Endothelial cell of umbilical vein (primary cell): ENCODE measurements at regions not wholly inside any gene's neighbourhood (a gene's known extent, or its start where the extent isn't known, plus 50 kb on each side); places are given as distances from the start of the nearest gene placed in this dataset.

Experiments
- BruUV-seq: library from RNA; stranded (reverse); fragments of 400-500 nt; replicated peaks from 2 replicates; lab custom pipeline; 2021; lab: Mats Ljungman, UMichigan
- CTCF ChIA-PET: fragments of 300-600, 350-600 bp; sonication (Branson Sonifier 250); formaldehyde crosslinking; loops from one replicate; lab custom pipeline; 2021; ENCODE audit warnings: antibody characterized with exemption, inconsistent platforms; lab: Charles Lee
- POLR2A ChIA-PET: fragments of 300-600, 350-600 bp; sonication (Branson Sonifier 250); formaldehyde crosslinking; loops from one replicate; lab custom pipeline; 2021; ENCODE audit warnings: antibody characterized with exemption, inconsistent platforms; lab: Charles Lee
- DNase-seq: peaks from one replicate; pipeline ENCODE4 v3.0.0-alpha.2; 2011; ENCODE audit warnings: low read depth, low spot score
- FAIRE-seq: peaks from 2 replicates; lab custom pipeline; 2011; peaks lifted over from hg19 to GRCh38; lab: Jason Lieb, UNC
- H2AFZ ChIP-seq: 2 replicates; pipeline ENCODE4 v1.6.0; 2012; ENCODE audit warnings: low read depth, low read length, control low read depth, inconsistent platforms
- H3K27ac ChIP-seq: 2 replicates; pipeline ENCODE4 v1.5.1; 2011; ENCODE audit warnings: low read depth, mild to moderate bottlenecking, control low read depth, low read length, moderate library complexity; ENCODE audit not compliant: insufficient read depth
- H3K27me3 ChIP-seq, 2 experiments: 2 replicates each; pipeline versions ENCODE4 v1.6.0 to v1.6.1; 2011; ENCODE audit warnings: low read length in 2 of 2, mixed read lengths in 1 of 2; ENCODE audit not compliant: control insufficient read depth in 2 of 2, insufficient read depth in 2 of 2
- H3K36me3 ChIP-seq, 2 experiments: 2 replicates in 1 of 2; 3 replicates in 1 of 2; pipeline ENCODE4 v1.5.1; 2011; ENCODE audit warnings: low read length in 2 of 2, mild to moderate bottlenecking in 1 of 2, moderate library complexity in 1 of 2; ENCODE audit not compliant: control insufficient read depth in 2 of 2, insufficient read depth in 2 of 2; ENCODE audit errors: extremely low read depth in 1 of 2
- H3K4me1 ChIP-seq: 3 replicates; pipeline ENCODE4 v1.5.1; 2011; ENCODE audit warnings: mild to moderate bottlenecking, low read length; ENCODE audit not compliant: control insufficient read depth, insufficient read depth; ENCODE audit errors: extremely low read depth
- H3K4me2 ChIP-seq: 2 replicates; pipeline ENCODE4 v1.6.1; 2011; ENCODE audit warnings: low read length, control low read depth, mixed read lengths; ENCODE audit not compliant: insufficient read depth
- H3K4me3 ChIP-seq, 3 experiments: fragments of 200-600 bp in 1 of 3; sonication (generic), shearing (Covaris generic) in 1 of 3; replicated peaks in 1 of 3; 2 replicates each; pipeline ENCODE4 v1.5.1; 2011 to 2016; ENCODE audit warnings: control low read depth in 3 of 3, low read length in 3 of 3, mild to moderate bottlenecking in 2 of 3, inconsistent platforms in 1 of 3, low read depth in 1 of 3, moderate library complexity in 1 of 3; ENCODE audit not compliant: insufficient read depth in 1 of 3
- H3K79me2 ChIP-seq: 2 replicates; pipeline ENCODE4 v1.6.0; 2012; ENCODE audit warnings: low read length, inconsistent platforms; ENCODE audit not compliant: control insufficient read depth, insufficient read depth
- H3K9ac ChIP-seq: replicated peaks from 2 replicates; pipeline ENCODE3; 2011; ENCODE audit warnings: low read length, control low read depth; ENCODE audit not compliant: insufficient read depth; ENCODE audit errors: extremely low read depth
- H3K9me1 ChIP-seq: replicated peaks from 3 replicates; pipeline ENCODE4 v1.6.0; 2011; ENCODE audit warnings: mild to moderate bottlenecking, low read length; ENCODE audit not compliant: control insufficient read depth, insufficient read depth; ENCODE audit errors: extremely low read depth
- H3K9me3 ChIP-seq: replicated peaks from 2 replicates; pipeline ENCODE4 v1.5.1; 2012; ENCODE audit warnings: low read length, inconsistent platforms; ENCODE audit not compliant: control insufficient read depth, insufficient read depth
- H4K20me1 ChIP-seq: replicated peaks from 2 replicates; pipeline ENCODE3; 2011; ENCODE audit warnings: mild to moderate bottlenecking, low read length; ENCODE audit not compliant: control insufficient read depth, insufficient read depth; ENCODE audit errors: extremely low read depth
- EZH2 ChIP-seq: IDR thresholded peaks from 2 replicates; pipeline ENCODE4 v1.6.1; 2012; ENCODE audit warnings: borderline replicate concordance, low read depth, mild to moderate bottlenecking, moderate library complexity, low read length, inconsistent platforms; ENCODE audit not compliant: severe bottlenecking
- FOS ChIP-seq: IDR thresholded peaks from 2 replicates; pipeline ENCODE4 v1.6.1; 2011; ENCODE audit warnings: mild to moderate bottlenecking, low read length, moderate library complexity, borderline replicate concordance; ENCODE audit not compliant: insufficient read depth
- GATA2 ChIP-seq: IDR thresholded peaks from 2 replicates; pipeline ENCODE4 v1.7.0; 2011; ENCODE audit warnings: low read depth, mild to moderate bottlenecking, moderate library complexity, mixed read lengths, low read length; ENCODE audit not compliant: insufficient read length, insufficient read depth
- JUN ChIP-seq: IDR thresholded peaks from 2 replicates; pipeline ENCODE4 v1.6.1; 2011; ENCODE audit warnings: borderline replicate concordance, low read depth; ENCODE audit not compliant: insufficient read length, insufficient read depth
- MYC ChIP-seq: IDR thresholded peaks from one replicate; pipeline ENCODE4 v1.6.1; 2011; ENCODE audit warnings: mild to moderate bottlenecking, low read depth, low read length
- POLR2A ChIP-seq: IDR thresholded peaks from 2 replicates; pipeline ENCODE4 v1.6.1; 2012; ENCODE audit warnings: low read depth, mild to moderate bottlenecking, control low read depth, low read length
- POLR2AphosphoS5 ChIP-seq: IDR thresholded peaks from 2 replicates; pipeline ENCODE4 v1.6.1; 2012; ENCODE audit warnings: low read depth, mild to moderate bottlenecking, control low read depth, low read length, moderate library complexity; ENCODE audit not compliant: insufficient read depth
- dilution Hi-C: fragments of 300-500 bp; cut with MboI; formaldehyde crosslinking; loops from one replicate; pipeline ENCODE4 v1.15.0; 2019; ENCODE audit warnings: low sequenced_read_pairs; ENCODE audit not compliant: extremely low pct_ligation_motif_present
- intact Hi-C: fragments of 100-400 bp; cut with micrococcal nuclease; formaldehyde crosslinking; loops from one replicate; pipeline ENCODE4 v1.10.0; 2022
- TF ChIP-seq, protein P1 (sequence below): IDR thresholded peaks from 2 replicates; pipeline ENCODE4 v1.6.1; 2011; ENCODE audit not compliant: insufficient read depth, insufficient read length
- TF ChIP-seq, protein P2 (sequence below), 2 donors: IDR thresholded peaks; 1 replicate in 1 of 2; 2 replicates in 1 of 2; pipeline ENCODE4 v1.5.1; 2011; ENCODE audit warnings: low read length in 2 of 2, mild to moderate bottlenecking in 2 of 2, moderate library complexity in 2 of 2, control low read depth in 1 of 2, inconsistent platforms in 1 of 2, low read depth in 1 of 2; ENCODE audit not compliant: insufficient read depth in 1 of 2; ENCODE audit errors: extremely low read depth in 1 of 2

DNA sequence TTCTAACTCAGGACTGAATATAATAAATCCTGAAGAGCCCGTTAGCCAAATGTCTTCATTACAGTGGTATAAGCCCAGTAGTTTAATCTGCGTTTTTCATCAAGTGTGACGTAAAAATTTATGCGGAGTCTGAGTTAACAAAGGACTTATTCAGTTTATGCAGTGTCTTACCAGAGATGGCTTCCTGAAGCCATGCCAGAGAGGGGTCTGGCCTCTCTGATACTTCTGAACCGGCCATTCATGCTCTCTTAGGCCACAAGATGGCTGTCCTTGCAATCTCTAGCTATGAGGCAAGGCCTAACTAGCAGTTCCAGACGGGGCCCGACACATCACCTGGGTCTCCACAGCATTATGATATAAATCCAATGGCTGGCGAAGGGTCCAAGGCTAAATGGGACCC, 101.4 kb downstream of the TEX35 start:
- ChIA-PET CTCF (interaction anchor here (1.6 kb wide), 1 partner anchor 139 kb away, joined by 5 read pairs; no protein-coding TSS in a partner anchor), POLR2A (interaction anchor here (0.7 kb wide), 1 partner anchor 68 kb away, joined by 8 read pairs; no protein-coding TSS in a partner anchor)
- dilution Hi-C loops (no loop called here), intact Hi-C loops (loop anchor here (5.0 kb wide), 1 partner anchor 68 kb away; no protein-coding TSS in a partner anchor)
- Histone ChIP-seq H3K36me3 (no peaks in the 10 kb centered on the region), H3K27me3 (no peaks in the 10 kb centered on the region), H3K9me3 (no peaks in the 10 kb centered on the region), H2AFZ (peak overlapping the region; percentile 23), H3K79me2 (no peaks in the 10 kb centered on the region), H3K4me1 (peaks cover 11% of the 10 kb centered on the region), H3K9ac (no peak overlapping the region), H3K9me1 (no peaks in the 10 kb centered on the region), H3K27ac (no peak overlapping the region), H3K4me2 (no peak overlapping the region), H4K20me1 (no peaks in the 10 kb centered on the region), H3K4me3 (no peak overlapping the region)
- DNase-seq (peak; percentile 15), FAIRE-seq (no peak)
- TF ChIP-seq, protein P1, sequence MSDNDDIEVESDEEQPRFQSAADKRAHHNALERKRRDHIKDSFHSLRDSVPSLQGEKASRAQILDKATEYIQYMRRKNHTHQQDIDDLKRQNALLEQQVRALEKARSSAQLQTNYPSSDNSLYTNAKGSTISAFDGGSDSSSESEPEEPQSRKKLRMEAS = no peak
- TF ChIP-seq JUN = no peak
- no peak for TF ChIP-seq FOS
- BruUV-seq = no TSS peak

DNA sequence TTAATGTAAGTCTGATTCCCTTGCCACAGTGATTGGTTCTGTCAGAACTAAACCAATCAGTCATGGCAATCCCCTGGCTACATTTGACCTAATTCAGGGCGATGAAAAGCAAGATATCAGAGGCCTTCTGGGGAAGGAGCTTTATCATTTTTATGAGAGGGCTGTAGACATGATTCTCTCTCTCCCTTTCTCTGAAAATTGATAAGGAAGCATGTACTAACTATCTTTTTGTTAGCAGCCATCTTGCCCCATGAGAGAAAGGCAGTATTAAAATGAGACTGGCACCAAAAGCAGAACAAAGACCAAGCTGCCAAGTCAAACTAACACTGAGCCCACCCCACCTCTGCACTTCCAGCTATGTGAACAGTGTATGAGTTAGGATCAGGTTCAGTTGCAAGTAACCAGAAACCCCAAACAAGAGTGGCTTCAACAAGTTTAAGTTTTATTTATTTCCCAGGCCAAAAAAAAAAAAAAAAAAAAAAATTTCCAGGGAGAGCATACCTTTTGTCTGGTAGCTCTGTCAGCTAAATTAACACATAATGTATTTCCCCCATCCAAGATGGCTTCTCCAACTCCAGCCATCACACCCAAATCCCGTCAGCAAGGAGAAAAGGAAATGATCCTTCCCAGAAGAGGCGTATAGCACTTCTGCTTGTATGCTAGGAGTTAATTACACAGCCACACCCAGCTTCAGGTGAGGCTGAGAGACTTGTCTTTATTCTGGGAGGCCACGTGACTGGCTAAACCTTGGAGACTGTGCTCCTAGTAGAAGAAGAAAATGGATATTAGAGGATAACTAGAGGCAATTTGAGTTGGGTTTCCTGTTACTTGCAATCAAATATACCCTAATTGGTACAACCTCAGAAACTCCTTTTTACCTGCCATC, 105.8 kb upstream of the RALGPS2 start:
- Histone ChIP-seq H3K36me3 (no peaks in the 10 kb centered on the region), H2AFZ (no peak overlapping the region), H3K9me1 (no peaks in the 10 kb centered on the region), H3K27ac (no peak overlapping the region), H3K4me3 (no peak overlapping the region), H3K9me3 (no peaks in the 10 kb centered on the region), H3K4me1 (peaks cover 2% of the 10 kb centered on the region), H3K79me2 (no peaks in the 10 kb centered on the region), H3K9ac (no peak overlapping the region), H3K4me2 (no peak overlapping the region), H3K27me3 (no peaks in the 10 kb centered on the region), H4K20me1 (no peaks in the 10 kb centered on the region)
- ChIA-PET CTCF (no interaction called here), POLR2A (no interaction called here)
- no peak for DNase-seq
- dilution Hi-C loops (no loop called here), intact Hi-C loops (no loop called here)
- BruUV-seq = no TSS peak
- TF ChIP-seq, protein P2, sequence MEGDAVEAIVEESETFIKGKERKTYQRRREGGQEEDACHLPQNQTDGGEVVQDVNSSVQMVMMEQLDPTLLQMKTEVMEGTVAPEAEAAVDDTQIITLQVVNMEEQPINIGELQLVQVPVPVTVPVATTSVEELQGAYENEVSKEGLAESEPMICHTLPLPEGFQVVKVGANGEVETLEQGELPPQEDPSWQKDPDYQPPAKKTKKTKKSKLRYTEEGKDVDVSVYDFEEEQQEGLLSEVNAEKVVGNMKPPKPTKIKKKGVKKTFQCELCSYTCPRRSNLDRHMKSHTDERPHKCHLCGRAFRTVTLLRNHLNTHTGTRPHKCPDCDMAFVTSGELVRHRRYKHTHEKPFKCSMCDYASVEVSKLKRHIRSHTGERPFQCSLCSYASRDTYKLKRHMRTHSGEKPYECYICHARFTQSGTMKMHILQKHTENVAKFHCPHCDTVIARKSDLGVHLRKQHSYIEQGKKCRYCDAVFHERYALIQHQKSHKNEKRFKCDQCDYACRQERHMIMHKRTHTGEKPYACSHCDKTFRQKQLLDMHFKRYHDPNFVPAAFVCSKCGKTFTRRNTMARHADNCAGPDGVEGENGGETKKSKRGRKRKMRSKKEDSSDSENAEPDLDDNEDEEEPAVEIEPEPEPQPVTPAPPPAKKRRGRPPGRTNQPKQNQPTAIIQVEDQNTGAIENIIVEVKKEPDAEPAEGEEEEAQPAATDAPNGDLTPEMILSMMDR (IDR thresholded peaks at IDR 0.05; ENCODE audit: extremely low read depth in 1 of 2, insufficient read depth in 1 of 2, low read depth in 1 of 2, low read length in 2 of 2) = no peak
- TF ChIP-seq GATA2 = no peak
- no peak for TF ChIP-seq EZH2
- TF ChIP-seq MYC = no peak
- TF ChIP-seq POLR2A = no peak
- TF ChIP-seq, protein P1 = no peak
- no peak for TF ChIP-seq JUN
- TF ChIP-seq FOS = no peak
- no peak for TF ChIP-seq POLR2AphosphoS5
- no peak for FAIRE-seq
